AG04450 (cell line): ENCODE measurements at regions not wholly inside any gene's neighbourhood (a gene's known extent, or its start where the extent isn't known, plus 50 kb on each side); places are given as distances from the start of the nearest gene placed in this dataset.

Experiments used
- CTCF ChIA-PET: fragments of 300-600, 350-600 bp; formaldehyde crosslinking; extraction: SDS; loops from one replicate; lab custom pipeline; 2022; ENCODE audit warnings: antibody characterized with exemption, inconsistent platforms; lab: Charles Lee
- POLR2A ChIA-PET: fragments of 350-600 bp; formaldehyde crosslinking; extraction: SDS; loops from one replicate; lab custom pipeline; 2021; ENCODE audit warnings: antibody characterized with exemption, inconsistent platforms; lab: Yijun Ruan, JAX
- DNase-seq: peaks from one replicate; pipeline ENCODE4 v3.0.0-alpha.2; 2011; ENCODE audit warnings: low read depth, low spot score
- H3K27ac ChIP-seq: one replicate; pipeline ENCODE4 v1.5.1; 2012; ENCODE audit warnings: low read depth, low read length, control low read depth
- H3K27me3 ChIP-seq: one replicate; pipeline ENCODE4 v1.6.0; 2012; ENCODE audit warnings: low read length; ENCODE audit not compliant: control insufficient read depth, insufficient read depth
- H3K4me3 ChIP-seq: 2 replicates; pipeline ENCODE4 v1.5.1; 2011; ENCODE audit warnings: mild to moderate bottlenecking, low read depth, low read length, control low read depth
- H3K9me3 ChIP-seq: 2 replicates; pipeline ENCODE4 v1.5.1; 2012; ENCODE audit warnings: low read length; ENCODE audit not compliant: control insufficient read depth, insufficient read depth
- TF ChIP-seq, protein P1 (sequence below): IDR thresholded peaks from 2 replicates; pipeline ENCODE4 v1.5.1; 2011; ENCODE audit warnings: low read depth, low read length, control low read depth, inconsistent platforms

DNA sequence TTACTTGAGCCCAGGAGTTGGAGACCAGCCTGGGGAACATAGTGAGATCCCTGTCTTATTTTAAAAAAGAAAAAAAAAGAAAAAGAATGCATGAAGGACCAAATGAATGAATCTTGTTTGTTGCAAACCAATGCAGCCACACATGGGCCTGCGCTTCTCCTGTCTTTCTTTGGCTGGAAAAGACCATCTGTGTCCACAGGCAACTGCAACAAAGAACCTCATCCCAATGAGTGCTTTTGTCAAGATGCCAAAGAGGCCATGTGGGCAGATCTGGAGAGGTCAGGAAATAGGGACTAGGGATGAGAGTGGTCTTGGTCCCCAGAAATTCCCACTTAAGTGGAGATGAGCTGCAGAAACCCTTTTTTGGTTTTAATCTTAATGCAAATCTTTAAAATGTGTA is 49.8 kb upstream of the DUSP5 start:
- CTCF ChIA-PET: interaction anchor here (1.1 kb wide), 1 partner anchor 93 kb away, joined by 5 read pairs; no protein-coding TSS in a partner anchor

More for the DNA sequence above, 49.8 kb upstream of the DUSP5 start:
- no peaks in the 10 kb centered on the region for H3K27me3 ChIP-seq
- H3K4me3 ChIP-seq: no peak overlapping the region
- DNase-seq: no peak
- H3K27ac ChIP-seq: peak overlapping the region; percentile 78
- POLR2A ChIA-PET: interaction anchor here (0.8 kb wide), 1 partner anchor 39 kb away, joined by 3 read pairs; no protein-coding TSS in a partner anchor
- H3K9me3 ChIP-seq: no peaks in the 10 kb centered on the region
- TF ChIP-seq, protein P1, sequence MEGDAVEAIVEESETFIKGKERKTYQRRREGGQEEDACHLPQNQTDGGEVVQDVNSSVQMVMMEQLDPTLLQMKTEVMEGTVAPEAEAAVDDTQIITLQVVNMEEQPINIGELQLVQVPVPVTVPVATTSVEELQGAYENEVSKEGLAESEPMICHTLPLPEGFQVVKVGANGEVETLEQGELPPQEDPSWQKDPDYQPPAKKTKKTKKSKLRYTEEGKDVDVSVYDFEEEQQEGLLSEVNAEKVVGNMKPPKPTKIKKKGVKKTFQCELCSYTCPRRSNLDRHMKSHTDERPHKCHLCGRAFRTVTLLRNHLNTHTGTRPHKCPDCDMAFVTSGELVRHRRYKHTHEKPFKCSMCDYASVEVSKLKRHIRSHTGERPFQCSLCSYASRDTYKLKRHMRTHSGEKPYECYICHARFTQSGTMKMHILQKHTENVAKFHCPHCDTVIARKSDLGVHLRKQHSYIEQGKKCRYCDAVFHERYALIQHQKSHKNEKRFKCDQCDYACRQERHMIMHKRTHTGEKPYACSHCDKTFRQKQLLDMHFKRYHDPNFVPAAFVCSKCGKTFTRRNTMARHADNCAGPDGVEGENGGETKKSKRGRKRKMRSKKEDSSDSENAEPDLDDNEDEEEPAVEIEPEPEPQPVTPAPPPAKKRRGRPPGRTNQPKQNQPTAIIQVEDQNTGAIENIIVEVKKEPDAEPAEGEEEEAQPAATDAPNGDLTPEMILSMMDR: no peak
